Uterus (tissue), 2 donors: ENCODE measurements at regions not wholly inside any gene's neighbourhood (a gene's known extent, or its start where the extent isn't known, plus 50 kb on each side); places are given as distances from the start of the nearest gene placed in this dataset.

Experiments
- POLR2A ChIP-seq, 2 donors: fragments of 450-650 bp; IDR thresholded peaks; one replicate each; pipeline ENCODE4 v1.6.1; 2016; ENCODE audit warnings: antibody characterized with exemption in 2 of 2, mild to moderate bottlenecking in 1 of 2, moderate library complexity in 1 of 2
- TF ChIP-seq, protein P1 (sequence below), 4 experiments: fragments of 200-600 bp in 2 of 4; fragments of 450-650 bp in 2 of 4; sonication (generic) in 2 of 4; IDR thresholded peaks; one replicate each; pipeline ENCODE4 v1.5.1; 2016 to 2019; ENCODE audit warnings: antibody characterized with exemption in 4 of 4, mild to moderate bottlenecking in 2 of 4, moderate library complexity in 1 of 4

DNA sequence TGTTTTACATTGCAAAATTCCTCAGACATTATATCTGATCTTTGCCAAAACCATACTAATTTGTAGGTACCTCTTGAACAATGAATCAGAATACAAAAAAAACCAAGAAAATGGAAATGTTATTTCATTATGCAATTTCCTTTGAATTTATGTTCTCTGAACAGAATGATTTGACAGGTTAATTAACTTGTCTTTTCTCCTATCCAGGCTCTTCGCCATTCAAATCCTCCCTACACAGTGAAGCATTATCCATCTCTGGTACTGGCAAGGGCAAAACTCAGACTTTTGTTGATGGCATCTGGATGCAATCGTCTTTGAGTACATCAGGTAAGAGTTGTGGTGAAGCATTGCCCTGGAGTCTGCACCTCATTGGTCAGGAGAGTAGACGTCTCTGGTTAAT, 655.7 kb upstream of the ITGA1 start:
- TF ChIP-seq, protein P1, sequence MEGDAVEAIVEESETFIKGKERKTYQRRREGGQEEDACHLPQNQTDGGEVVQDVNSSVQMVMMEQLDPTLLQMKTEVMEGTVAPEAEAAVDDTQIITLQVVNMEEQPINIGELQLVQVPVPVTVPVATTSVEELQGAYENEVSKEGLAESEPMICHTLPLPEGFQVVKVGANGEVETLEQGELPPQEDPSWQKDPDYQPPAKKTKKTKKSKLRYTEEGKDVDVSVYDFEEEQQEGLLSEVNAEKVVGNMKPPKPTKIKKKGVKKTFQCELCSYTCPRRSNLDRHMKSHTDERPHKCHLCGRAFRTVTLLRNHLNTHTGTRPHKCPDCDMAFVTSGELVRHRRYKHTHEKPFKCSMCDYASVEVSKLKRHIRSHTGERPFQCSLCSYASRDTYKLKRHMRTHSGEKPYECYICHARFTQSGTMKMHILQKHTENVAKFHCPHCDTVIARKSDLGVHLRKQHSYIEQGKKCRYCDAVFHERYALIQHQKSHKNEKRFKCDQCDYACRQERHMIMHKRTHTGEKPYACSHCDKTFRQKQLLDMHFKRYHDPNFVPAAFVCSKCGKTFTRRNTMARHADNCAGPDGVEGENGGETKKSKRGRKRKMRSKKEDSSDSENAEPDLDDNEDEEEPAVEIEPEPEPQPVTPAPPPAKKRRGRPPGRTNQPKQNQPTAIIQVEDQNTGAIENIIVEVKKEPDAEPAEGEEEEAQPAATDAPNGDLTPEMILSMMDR (IDR thresholded peaks at IDR 0.05): no peak
- no peak for TF ChIP-seq POLR2A (IDR thresholded peaks at IDR 0.05)
